CD4-positive, alpha-beta memory T cell (primary cell): ENCODE measurements at regions not wholly inside any gene's neighbourhood (a gene's known extent, or its start where the extent isn't known, plus 50 kb on each side); places are given as distances from the start of the nearest gene placed in this dataset.

Source experiments
- CTCF ChIA-PET: fragments of 350-600 bp; sonication (Branson Sonifier 250); formaldehyde crosslinking; loops from one replicate; lab custom pipeline; 2021; ENCODE audit warnings: inconsistent platforms; ENCODE audit not compliant: partially characterized antibody; lab: Charles Lee
- POLR2A ChIA-PET: fragments of 350-600 bp; sonication (Branson Sonifier 250); formaldehyde crosslinking; loops from one replicate; lab custom pipeline; 2021; ENCODE audit not compliant: partially characterized antibody; lab: Charles Lee
- DNase-seq, 5 donors: peaks; one replicate each; pipeline versions ENCODE4 v3.0.0 to v3.0.0-alpha.2; 2020 to 2022; ENCODE audit warnings: mixed read lengths in 1 of 5
- H3K27ac ChIP-seq: one replicate; pipeline ENCODE4 v1.7.0; 2013; ENCODE audit warnings: low read depth, low read length
- H3K27me3 ChIP-seq: 2 replicates; pipeline ENCODE4 v1.7.0; 2013; ENCODE audit warnings: mild to moderate bottlenecking, low read length, moderate library complexity; ENCODE audit not compliant: insufficient read depth
- H3K36me3 ChIP-seq: 2 replicates; pipeline ENCODE4 v1.7.0; 2013; ENCODE audit warnings: mild to moderate bottlenecking, low read length, moderate library complexity; ENCODE audit not compliant: insufficient read depth
- H3K4me1 ChIP-seq: 2 replicates; pipeline ENCODE4 v1.7.0; 2013; ENCODE audit warnings: mild to moderate bottlenecking, low read length, moderate library complexity; ENCODE audit not compliant: insufficient read depth
- H3K4me3 ChIP-seq, 2 donors: one replicate each; pipeline ENCODE4 v1.7.0; 2013; ENCODE audit warnings: low read length in 2 of 2, mild to moderate bottlenecking in 1 of 2
- H3K9me3 ChIP-seq, 2 donors: one replicate each; pipeline ENCODE4 v1.7.0; 2013; ENCODE audit warnings: low read length in 2 of 2, control low read depth in 1 of 2; ENCODE audit not compliant: control insufficient read depth in 1 of 2
- H3K27ac Mint-ChIP-seq, 7 donors: one replicate each; pipeline ENCODE4 v1.8.0; 2020 to 2021; ENCODE audit warnings: mixed read lengths in 7 of 7, mild to moderate bottlenecking in 6 of 7, inconsistent platforms in 3 of 7, moderate library complexity in 3 of 7
- H3K27me3 Mint-ChIP-seq, 2 donors: one replicate each; pipeline ENCODE4 v1.8.0; 2020 to 2021; ENCODE audit warnings: mixed read lengths in 2 of 2
- H3K36me3 Mint-ChIP-seq, 2 donors: one replicate each; pipeline ENCODE4 v1.8.0; 2020 to 2021; ENCODE audit warnings: mixed read lengths in 2 of 2, inconsistent platforms in 1 of 2, mild to moderate bottlenecking in 1 of 2
- H3K4me1 Mint-ChIP-seq, 4 donors: one replicate each; pipeline ENCODE4 v1.8.0; 2020 to 2021; ENCODE audit warnings: mixed read lengths in 4 of 4, mild to moderate bottlenecking in 1 of 4
- H3K4me3 Mint-ChIP-seq, 8 donors: one replicate each; pipeline ENCODE4 v1.8.0; 2020 to 2021; ENCODE audit warnings: mixed read lengths in 8 of 8, mild to moderate bottlenecking in 7 of 8, moderate library complexity in 6 of 8, inconsistent platforms in 3 of 8
- H3K9me3 Mint-ChIP-seq, 8 donors: one replicate each; pipeline ENCODE4 v1.8.0; 2020 to 2021; ENCODE audit warnings: mixed read lengths in 8 of 8, mild to moderate bottlenecking in 5 of 8, inconsistent platforms in 3 of 8, moderate library complexity in 1 of 8
- intact Hi-C: fragments of 100-400 bp; cut with micrococcal nuclease; formaldehyde crosslinking; loops from one replicate; pipeline ENCODE4 v1.15.1; 2023

GRCh38 chr6:168148231-168148849 lies 69.3 kb upstream of the FRMD1 start:
- no peaks in the 10 kb centered on the region for H3K36me3 Mint-ChIP-seq
- peaks cover 0 to 3% (median under 1%) of the 10 kb centered on the region in 8 donors for H3K9me3 Mint-ChIP-seq

GRCh38 chr6:168147205-168147738 lies 68.3 kb upstream of the FRMD1 start:
- CTCF ChIA-PET: no interaction called here
- intact Hi-C loops: no loop called here
- Mint-ChIP-seq H3K27ac (no peak overlapping the region), H3K4me1 (no peaks in the 10 kb centered on the region), H3K9me3 (peaks cover 0 to 3% (median under 1%) of the 10 kb centered on the region in 8 donors), H3K36me3 (no peaks in the 10 kb centered on the region), H3K27me3 (peaks cover 11 to 14% of the 10 kb centered on the region in 2 donors), H3K4me3 (no peak overlapping the region)
- H3K27me3 ChIP-seq: no peaks in the 10 kb centered on the region
- H3K4me1 ChIP-seq: no peaks in the 10 kb centered on the region
- no peak overlapping the region for H3K4me3 ChIP-seq
- POLR2A ChIA-PET: no interaction called here
- DNase-seq: no peak
- no peak overlapping the region for H3K27ac ChIP-seq
- no peaks in the 10 kb centered on the region for H3K36me3 ChIP-seq
- H3K9me3 ChIP-seq: no peaks in the 10 kb centered on the region

More at GRCh38 chr6:168148231-168148849, 69.3 kb upstream of the FRMD1 start:
- Mint-ChIP-seq H3K27ac (no peak overlapping the region), H3K27me3 (peaks cover 11 to 13% of the 10 kb centered on the region in 2 donors), H3K4me3 (no peak overlapping the region), H3K4me1 (no peaks in the 10 kb centered on the region)
- intact Hi-C loops: no loop called here
- Histone ChIP-seq H3K36me3 (no peaks in the 10 kb centered on the region), H3K4me1 (no peaks in the 10 kb centered on the region), H3K9me3 (no peaks in the 10 kb centered on the region), H3K27ac (no peak overlapping the region), H3K4me3 (no peak overlapping the region), H3K27me3 (no peaks in the 10 kb centered on the region)
- POLR2A ChIA-PET: no interaction called here
- DNase-seq: no peak
- CTCF ChIA-PET: no interaction called here

- DNase-seq: no peak
- H3K9me3 ChIP-seq: no peaks in the 10 kb centered on the region
- POLR2A ChIA-PET: no interaction called here
- intact Hi-C loops: no loop called here
- CTCF ChIA-PET: no interaction called here
- no peaks in the 10 kb centered on the region for H3K36me3 Mint-ChIP-seq
- H3K4me3 ChIP-seq: no peak overlapping the region
- H3K4me1 ChIP-seq: no peaks in the 10 kb centered on the region
- peaks cover 11 to 14% of the 10 kb centered on the region in 2 donors for H3K27me3 Mint-ChIP-seq
- no peak overlapping the region for H3K27ac ChIP-seq
- H3K9me3 Mint-ChIP-seq: peaks cover 0 to 3% (median under 1%) of the 10 kb centered on the region in 8 donors
- no peaks in the 10 kb centered on the region for H3K27me3 ChIP-seq
- no peak overlapping the region for H3K27ac Mint-ChIP-seq
- H3K36me3 ChIP-seq: no peaks in the 10 kb centered on the region
- no peaks in the 10 kb centered on the region for H3K4me1 Mint-ChIP-seq
- H3K4me3 Mint-ChIP-seq: no peak overlapping the region
Observed at GRCh38 chr6:168145747-168146596, 67.0 kb upstream of the FRMD1 start.

- Histone ChIP-seq H3K36me3 (no peaks in the 10 kb centered on the region), H3K27me3 (no peaks in the 10 kb centered on the region), H3K4me1 (no peaks in the 10 kb centered on the region), H3K27ac (no peak overlapping the region), H3K9me3 (no peaks in the 10 kb centered on the region), H3K4me3 (no peak overlapping the region)
- no peak overlapping the region for H3K27ac Mint-ChIP-seq
- no peaks in the 10 kb centered on the region for H3K36me3 Mint-ChIP-seq
- ChIA-PET POLR2A (no interaction called here), CTCF (no interaction called here)
- DNase-seq: no peak
- H3K4me3 Mint-ChIP-seq: no peak overlapping the region
- peaks cover 6% of the 10 kb centered on the region in 2 donors for H3K27me3 Mint-ChIP-seq
- no peaks in the 10 kb centered on the region for H3K4me1 Mint-ChIP-seq
- H3K9me3 Mint-ChIP-seq: peaks cover 0 to 2% (median 0%) of the 10 kb centered on the region in 8 donors
- intact Hi-C loops: no loop called here
Observed at GRCh38 chr6:168139121-168139520, 60.1 kb upstream of the FRMD1 start.

GRCh38 chr6:168138436-168138835 lies 59.4 kb upstream of the FRMD1 start:
- Mint-ChIP-seq H3K4me3 (no peak overlapping the region), H3K27ac (no peak overlapping the region), H3K27me3 (peaks cover 5 to 6% of the 10 kb centered on the region in 2 donors), H3K9me3 (peaks cover 0 to 2% (median 0%) of the 10 kb centered on the region in 8 donors), H3K4me1 (no peaks in the 10 kb centered on the region), H3K36me3 (no peaks in the 10 kb centered on the region)
- Histone ChIP-seq H3K4me1 (no peaks in the 10 kb centered on the region), H3K27ac (no peak overlapping the region), H3K9me3 (no peaks in the 10 kb centered on the region), H3K36me3 (no peaks in the 10 kb centered on the region), H3K27me3 (no peaks in the 10 kb centered on the region), H3K4me3 (no peak overlapping the region)
- POLR2A ChIA-PET: no interaction called here
- CTCF ChIA-PET: interaction anchor here (1.4 kb wide), 1 partner anchor 9 kb away, joined by 4 read pairs; no protein-coding TSS in a partner anchor
- intact Hi-C loops: no loop called here
- no peak for DNase-seq

- Histone ChIP-seq H3K9me3 (no peaks in the 10 kb centered on the region), H3K4me1 (no peaks in the 10 kb centered on the region), H3K27me3 (no peaks in the 10 kb centered on the region), H3K36me3 (no peaks in the 10 kb centered on the region), H3K27ac (no peak overlapping the region), H3K4me3 (no peak overlapping the region)
- H3K9me3 Mint-ChIP-seq: peaks cover 0 to 2% (median 0%) of the 10 kb centered on the region in 8 donors
- intact Hi-C loops: no loop called here
- DNase-seq: no peak
- no peaks in the 10 kb centered on the region for H3K4me1 Mint-ChIP-seq
- H3K27ac Mint-ChIP-seq: no peak overlapping the region
- no peaks in the 10 kb centered on the region for H3K36me3 Mint-ChIP-seq
- H3K27me3 Mint-ChIP-seq: peaks cover 9 to 12% of the 10 kb centered on the region in 2 donors
- H3K4me3 Mint-ChIP-seq: no peak overlapping the region
- POLR2A ChIA-PET: no interaction called here
- CTCF ChIA-PET: no interaction called here
Observed at GRCh38 chr6:168137024-168137423, 58.0 kb upstream of the FRMD1 start.

GRCh38 chr6:168136622-168137021 lies 57.6 kb upstream of the FRMD1 start:
- ChIA-PET CTCF (no interaction called here), POLR2A (no interaction called here)
- H3K9me3 ChIP-seq: no peaks in the 10 kb centered on the region
- no peak overlapping the region for H3K4me3 ChIP-seq
- Mint-ChIP-seq H3K27me3 (peaks cover 13 to 15% of the 10 kb centered on the region in 2 donors), H3K4me1 (no peaks in the 10 kb centered on the region), H3K27ac (no peak overlapping the region), H3K9me3 (peaks cover 0 to 2% (median 0%) of the 10 kb centered on the region in 8 donors), H3K36me3 (no peaks in the 10 kb centered on the region), H3K4me3 (no peak overlapping the region)
- DNase-seq: no peak
- H3K27ac ChIP-seq: no peak overlapping the region
- intact Hi-C loops: no loop called here
- no peaks in the 10 kb centered on the region for H3K4me1 ChIP-seq
- H3K36me3 ChIP-seq: no peaks in the 10 kb centered on the region
- no peaks in the 10 kb centered on the region for H3K27me3 ChIP-seq
